Daoy (cell line): ENCODE measurements at regions not wholly inside any gene's neighbourhood (a gene's known extent, or its start where the extent isn't known, plus 50 kb on each side); places are given as distances from the start of the nearest gene placed in this dataset.
A peak's percentile ranks its signal among the peaks of the same experiment; 100 is the strongest.

Experiments used
- DNase-seq: peaks from one replicate; pipeline ENCODE4 v3.0.0-alpha.2; 2015; ENCODE audit warnings: low read depth

GRCh38 chr5:68745448-68745847 lies 348.4 kb upstream of the SLC30A5 start:
- DNase-seq, result peak; percentile 14

- DNase-seq, result no peak
Measured at GRCh38 chr5:68746220-68746619, 347.6 kb upstream of the SLC30A5 start.

- DNase-seq, result no peak
Measured at GRCh38 chr5:68746643-68747420, 347.0 kb upstream of the SLC30A5 start.

GRCh38 chr5:68747521-68747920 lies 346.3 kb upstream of the SLC30A5 start:
- no peak for DNase-seq

GRCh38 chr5:68748101-68748500 lies 345.7 kb upstream of the SLC30A5 start:
- DNase-seq, result no peak

- no peak for DNase-seq
Measured at GRCh38 chr5:68749077-68749476, 344.7 kb upstream of the SLC30A5 start.

GRCh38 chr5:68749631-68750030 lies 344.2 kb upstream of the SLC30A5 start:
- peak; percentile 18 for DNase-seq

- DNase-seq, result no peak
Measured at GRCh38 chr5:68751661-68752060, 342.2 kb upstream of the SLC30A5 start.

GRCh38 chr5:68754536-68754935 lies 339.3 kb upstream of the SLC30A5 start:
- no peak for DNase-seq

GRCh38 chr5:68755293-68755692 lies 338.5 kb upstream of the SLC30A5 start:
- no peak for DNase-seq

- DNase-seq, result no peak
Measured at GRCh38 chr5:68757006-68757405, 336.8 kb upstream of the SLC30A5 start.

GRCh38 chr5:68757626-68758212 lies 336.1 kb upstream of the SLC30A5 start:
- no peak for DNase-seq

GRCh38 chr5:68759593-68759992 lies 334.2 kb upstream of the SLC30A5 start:
- DNase-seq, result no peak

GRCh38 chr5:68762201-68762600 lies 331.6 kb upstream of the SLC30A5 start:
- DNase-seq, result no peak

GRCh38 chr5:68766952-68767464 lies 326.8 kb upstream of the SLC30A5 start:
- no peak for DNase-seq

- DNase-seq, result no peak
Measured at GRCh38 chr5:68770551-68770950, 323.3 kb upstream of the SLC30A5 start.

- no peak for DNase-seq
Measured at GRCh38 chr5:68771221-68771620, 322.6 kb upstream of the SLC30A5 start.

- DNase-seq, result no peak
Measured at GRCh38 chr5:68771732-68772131, 322.1 kb upstream of the SLC30A5 start.

GRCh38 chr5:68776381-68776780 lies 317.4 kb upstream of the SLC30A5 start:
- no peak for DNase-seq

- no peak for DNase-seq
Measured at GRCh38 chr5:68777135-68777534, 316.7 kb upstream of the SLC30A5 start.

GRCh38 chr5:68778484-68778883 lies 315.3 kb upstream of the SLC30A5 start:
- DNase-seq, result no peak

- no peak for DNase-seq
Measured at GRCh38 chr5:68780299-68780955, 313.4 kb upstream of the SLC30A5 start.

- DNase-seq, result no peak
Measured at GRCh38 chr5:68793074-68793473, 300.7 kb upstream of the SLC30A5 start.
